GM18508 (cell line): ENCODE measurements at regions not wholly inside any gene's neighbourhood (a gene's known extent, or its start where the extent isn't known, plus 50 kb on each side); places are given as distances from the start of the nearest gene placed in this dataset.
"Not testable (repeated sequence)": the region's sequence is repeated elsewhere in the genome, so short reads cannot be mapped to it uniquely, and the experiment has no call there.

Source experiments
- ATAC-seq: cut with Tn5 transposase; IDR thresholded peaks from one replicate; pipeline ENCODE4 v1.9.1; 2021; ENCODE audit warnings: moderate number of reproducible peaks; ENCODE audit not compliant: insufficient read depth, unreplicated experiment

DNA sequence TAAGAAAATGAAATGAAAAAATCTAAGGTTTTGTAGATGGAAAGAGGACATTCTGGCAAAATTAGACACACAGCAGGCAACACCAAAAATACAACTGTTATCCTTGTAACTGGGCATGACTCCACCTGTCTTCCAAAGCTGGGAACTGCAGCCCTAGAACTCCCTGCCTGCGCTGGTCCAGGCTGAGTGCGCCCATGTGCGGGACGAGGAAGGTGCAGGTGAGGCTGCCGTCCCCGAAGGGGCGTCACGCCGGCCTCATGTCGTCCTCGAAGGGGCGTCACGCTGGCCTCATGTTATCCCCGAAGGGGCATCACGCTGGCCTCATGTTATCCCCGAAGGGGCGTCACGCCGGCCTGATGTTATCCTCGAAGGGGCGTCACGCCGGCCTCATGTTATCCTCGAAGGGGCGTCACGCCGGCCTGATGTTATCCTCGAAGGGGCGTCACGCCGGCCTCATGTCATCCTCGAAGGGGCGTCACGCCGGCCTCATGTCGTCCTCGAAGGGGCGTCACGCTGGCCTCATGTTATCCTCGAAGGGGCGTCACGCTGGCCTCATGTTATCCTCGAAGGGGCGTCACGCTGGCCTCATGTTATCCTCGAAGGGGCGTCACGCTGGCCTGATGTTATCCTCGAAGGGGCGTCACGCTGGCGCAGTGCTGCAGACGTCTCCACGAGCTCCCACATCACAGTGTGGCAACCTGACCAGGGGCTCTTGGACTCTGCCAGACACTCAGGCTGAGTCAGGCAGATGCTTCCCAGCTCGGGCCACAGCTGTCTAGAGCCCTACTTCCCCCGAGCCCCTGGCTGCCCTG lies 100.3 kb upstream of the SALL3 start:
- not testable (repeated sequence) for ATAC-seq

DNA sequence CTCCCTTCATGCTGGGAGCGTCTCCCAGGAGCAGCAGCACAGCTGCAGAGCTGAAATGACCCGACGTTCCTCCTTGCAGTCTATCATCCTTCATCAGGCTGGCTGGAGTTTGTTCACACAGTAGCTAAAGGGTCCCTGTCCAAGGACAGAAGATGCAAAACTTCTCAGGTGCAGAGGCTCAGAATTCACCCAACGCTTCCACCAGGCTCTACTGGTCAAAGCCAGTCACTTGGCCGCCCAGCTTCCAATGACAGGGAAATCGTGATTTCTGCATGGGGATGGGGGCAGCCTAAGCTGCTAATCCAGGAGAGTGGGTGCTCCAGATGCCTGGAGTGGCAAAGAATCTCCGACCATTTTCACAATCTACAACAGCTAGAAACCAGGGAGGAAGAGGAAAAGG lies 97.0 kb upstream of the SALL3 start:
- ATAC-seq: no peak

DNA sequence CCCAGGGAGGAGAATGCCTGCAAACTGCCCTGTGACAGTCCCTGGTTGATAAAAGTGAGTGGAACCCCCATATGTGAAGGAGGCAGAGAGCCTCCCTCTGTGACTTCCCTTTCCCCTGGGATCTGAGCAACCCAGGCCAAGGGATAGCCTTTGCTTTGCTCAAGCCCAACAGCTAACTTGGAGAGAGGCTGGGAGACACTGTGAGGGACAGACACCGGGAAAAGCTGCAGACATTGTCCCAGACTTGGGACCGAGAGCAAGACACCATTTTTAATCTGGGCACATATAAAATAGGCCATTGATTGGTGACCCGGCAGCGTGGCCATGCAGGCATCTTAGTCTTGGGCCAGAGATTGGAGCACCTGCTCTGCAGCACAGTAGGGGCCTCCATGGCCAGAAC lies 96.1 kb upstream of the SALL3 start:
- no peak for ATAC-seq

DNA sequence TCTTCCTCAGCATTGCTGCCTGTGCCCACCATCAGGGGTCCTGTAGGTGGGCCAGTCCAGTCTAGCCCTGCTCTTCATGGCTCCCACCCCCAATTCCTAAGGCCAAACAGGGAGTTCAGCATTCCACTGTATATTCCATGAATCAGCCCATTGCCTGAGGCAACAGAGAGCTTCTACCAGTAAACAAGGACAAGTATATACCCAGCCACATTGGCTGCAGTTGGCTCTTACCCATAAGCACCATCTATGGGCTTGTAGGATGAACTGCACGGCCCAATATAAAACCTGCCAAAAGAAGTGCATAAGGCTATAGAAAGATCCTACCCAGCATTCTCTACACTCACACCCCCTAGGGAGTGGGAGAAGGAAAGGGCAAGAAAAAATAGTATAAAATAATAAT lies 95.1 kb upstream of the SALL3 start:
- ATAC-seq: no peak

DNA sequence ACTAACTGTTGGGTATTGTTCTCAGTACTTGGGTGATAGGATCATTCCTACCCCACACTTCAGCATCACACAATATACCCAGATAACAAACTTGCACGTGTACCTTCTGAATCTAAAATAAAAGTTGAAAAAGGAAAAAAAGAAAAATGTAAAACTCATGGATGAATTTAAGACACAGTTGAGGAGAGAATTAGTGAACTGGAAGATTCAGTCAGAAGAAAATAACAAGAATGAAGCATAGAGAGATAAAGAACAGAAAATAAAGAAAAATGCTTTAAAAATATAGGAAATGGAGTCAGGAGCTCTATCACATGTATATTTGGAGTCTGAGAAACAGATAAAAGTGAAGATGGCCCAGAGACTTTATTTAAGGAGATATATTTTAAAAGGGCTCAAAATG lies 90.4 kb upstream of the SALL3 start:
- ATAC-seq: no peak

DNA sequence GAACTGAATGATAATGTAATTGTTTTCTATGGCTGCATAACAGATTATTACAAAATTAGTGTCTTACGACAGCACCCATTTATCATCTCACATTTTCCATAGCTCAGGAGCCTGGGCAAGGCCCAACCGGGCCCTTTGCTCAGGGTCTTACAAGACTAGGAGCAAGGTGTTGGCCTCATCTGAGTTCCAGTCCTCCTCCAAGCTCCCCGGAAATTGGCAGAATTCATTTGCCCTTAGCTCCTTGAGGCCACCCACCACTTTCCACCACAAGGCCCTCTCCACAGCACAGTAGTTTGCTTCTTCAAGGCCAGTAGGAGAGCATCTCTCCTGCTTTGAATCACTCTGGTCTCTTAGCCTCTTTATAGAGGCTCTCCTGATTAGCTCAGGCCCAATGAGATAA lies 89.2 kb upstream of the SALL3 start:
- ATAC-seq: no peak

DNA sequence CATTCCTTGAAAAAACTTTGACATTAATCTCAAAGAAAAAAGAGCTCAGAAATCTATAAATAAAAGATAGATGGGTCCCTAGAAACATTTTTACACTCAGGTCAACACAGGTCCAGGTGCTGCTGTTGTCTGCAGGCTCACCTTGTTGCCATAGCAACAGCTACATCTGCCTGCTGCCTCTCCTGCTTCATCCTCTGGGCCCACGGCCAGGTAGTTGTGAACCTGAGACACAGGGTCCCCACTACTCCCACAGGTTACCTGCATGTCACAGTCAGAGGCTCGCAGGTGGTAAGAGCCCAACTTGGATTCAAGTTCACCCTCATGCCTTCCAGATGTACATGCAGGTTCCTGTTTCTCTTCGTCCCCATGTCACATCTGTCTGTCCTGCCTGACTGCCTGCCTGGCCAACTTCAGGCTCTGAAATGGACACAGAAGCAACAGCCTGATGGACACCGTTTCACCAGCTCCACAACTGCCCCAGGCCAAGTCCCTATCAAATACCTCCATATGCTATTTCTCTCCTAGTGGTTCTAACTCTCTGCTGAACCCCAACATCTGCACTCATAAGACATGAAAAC lies 88.3 kb upstream of the SALL3 start:
- ATAC-seq: no peak

DNA sequence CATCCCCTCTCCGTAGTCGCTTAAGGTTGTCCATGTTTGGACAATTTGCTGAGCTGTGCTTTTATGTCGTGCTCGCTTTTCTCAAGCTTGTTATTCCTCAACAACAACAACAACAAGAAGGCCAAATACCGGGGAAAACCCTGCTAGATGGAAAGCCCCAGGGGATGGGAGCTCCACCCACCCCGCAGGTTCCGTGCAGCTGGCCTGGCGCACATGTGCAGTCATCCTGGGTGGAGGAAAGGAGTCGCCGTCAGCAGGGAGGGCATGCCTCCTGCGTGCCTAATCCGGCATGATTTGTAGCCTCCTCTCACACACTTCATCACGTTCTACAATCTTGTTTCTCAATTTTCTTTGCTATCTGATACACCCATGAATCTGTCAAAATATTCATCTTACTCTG lies 87.4 kb upstream of the SALL3 start:
- ATAC-seq: no peak

DNA sequence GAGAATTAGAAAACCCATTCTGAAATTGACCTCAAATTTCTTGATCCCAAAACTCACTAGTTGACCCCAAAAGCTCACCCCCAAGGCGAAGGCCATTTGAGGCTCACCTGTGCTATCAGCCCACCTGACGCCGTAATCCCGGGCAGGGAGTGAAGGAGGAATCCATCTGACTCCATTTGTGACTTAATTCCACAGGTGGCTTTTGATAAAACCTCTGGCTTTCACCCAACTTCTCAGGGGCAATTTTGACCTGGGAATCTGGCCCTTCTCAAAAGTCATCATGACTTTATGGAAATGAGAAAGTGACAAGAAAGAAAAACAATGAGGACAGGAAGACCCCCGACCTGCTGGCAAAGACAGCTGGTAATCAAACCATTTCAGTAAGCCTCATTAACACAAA lies 86.9 kb upstream of the SALL3 start:
- no peak for ATAC-seq

DNA sequence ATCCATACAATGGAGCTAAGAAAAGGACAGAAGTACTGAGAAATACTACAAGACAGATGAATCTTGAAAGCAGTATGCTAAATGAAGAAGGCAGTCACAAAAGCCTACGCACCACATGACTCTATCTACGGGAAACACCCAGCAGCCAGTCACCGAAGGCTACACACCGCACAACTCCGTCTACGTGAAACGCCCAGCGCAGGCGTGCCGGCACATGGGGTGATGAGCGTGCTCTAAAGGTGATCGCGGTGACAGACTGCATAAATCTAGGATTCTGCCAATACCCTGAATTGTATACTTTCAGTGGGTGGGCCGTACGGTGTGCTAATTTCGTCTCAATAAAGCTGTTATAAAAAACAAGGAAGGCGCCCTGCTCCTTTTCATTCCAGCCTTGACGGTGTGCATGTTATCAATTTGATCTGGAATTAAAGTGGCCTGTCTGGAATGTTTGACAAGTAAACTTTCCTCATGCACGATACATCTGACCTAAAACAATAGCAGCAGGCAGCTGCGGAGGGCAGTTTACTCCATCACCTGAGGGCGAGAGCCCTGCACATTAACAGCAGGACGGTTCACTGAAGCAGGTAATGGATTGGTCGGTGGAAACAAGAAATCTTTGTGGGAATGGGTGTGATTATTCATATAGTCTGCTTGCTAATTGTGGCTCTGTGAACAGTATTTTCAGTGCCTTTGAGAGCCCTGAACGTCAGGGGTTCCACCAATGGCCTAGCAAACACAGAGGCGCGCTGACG lies 86.2 kb upstream of the SALL3 start:
- no peak for ATAC-seq

DNA sequence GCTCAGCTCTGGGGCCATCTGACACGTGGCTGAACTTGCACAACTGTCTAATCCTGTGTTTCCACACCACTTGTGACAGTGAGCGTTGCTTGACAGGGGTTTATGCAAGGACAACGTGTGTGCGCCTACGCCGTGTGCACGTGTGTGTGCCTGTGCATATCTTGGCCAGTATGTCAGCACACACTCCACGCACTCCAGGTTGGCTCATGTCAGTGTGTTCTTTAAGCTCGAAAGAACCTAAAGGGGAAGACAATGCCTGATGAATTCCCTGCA lies 85.6 kb upstream of the SALL3 start:
- ATAC-seq: no peak

DNA sequence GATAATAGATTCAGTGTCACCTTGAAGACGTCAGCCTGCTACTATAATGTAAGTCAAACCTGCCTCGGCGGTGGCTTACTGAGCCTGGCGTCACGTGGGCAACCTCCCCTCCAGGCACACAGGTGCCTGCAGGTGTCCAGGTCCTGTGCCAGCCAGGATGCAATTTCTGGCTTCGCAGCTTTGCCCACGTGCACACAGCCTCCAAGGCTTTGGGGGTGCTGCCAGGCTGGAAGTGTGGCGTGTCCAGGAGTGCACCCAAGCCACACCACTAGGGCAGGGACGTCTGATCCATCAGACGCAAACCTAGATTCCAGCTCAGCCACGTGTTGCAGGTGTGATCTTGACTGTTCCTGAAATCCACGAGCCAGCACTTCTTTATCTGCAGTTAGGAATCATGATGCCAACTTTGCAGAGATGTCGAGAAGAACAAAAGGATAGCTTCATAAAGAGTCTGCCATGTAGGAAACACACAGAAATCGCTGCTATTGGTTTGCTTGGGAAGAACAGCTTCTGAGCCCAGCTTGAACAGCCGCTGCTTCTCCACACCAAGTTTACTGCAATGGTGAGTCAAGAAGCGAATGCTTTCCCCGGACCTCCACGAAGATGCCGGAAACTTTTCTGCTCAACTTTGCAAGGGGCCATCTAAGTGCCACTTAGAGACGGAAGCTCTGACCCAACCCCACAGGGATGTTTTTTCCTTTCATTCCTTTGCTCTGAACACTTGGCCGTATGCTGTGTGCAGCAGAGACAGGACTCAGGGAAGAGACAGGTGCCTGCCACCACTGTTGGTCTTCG lies 84.2 kb upstream of the SALL3 start:
- ATAC-seq: no peak

DNA sequence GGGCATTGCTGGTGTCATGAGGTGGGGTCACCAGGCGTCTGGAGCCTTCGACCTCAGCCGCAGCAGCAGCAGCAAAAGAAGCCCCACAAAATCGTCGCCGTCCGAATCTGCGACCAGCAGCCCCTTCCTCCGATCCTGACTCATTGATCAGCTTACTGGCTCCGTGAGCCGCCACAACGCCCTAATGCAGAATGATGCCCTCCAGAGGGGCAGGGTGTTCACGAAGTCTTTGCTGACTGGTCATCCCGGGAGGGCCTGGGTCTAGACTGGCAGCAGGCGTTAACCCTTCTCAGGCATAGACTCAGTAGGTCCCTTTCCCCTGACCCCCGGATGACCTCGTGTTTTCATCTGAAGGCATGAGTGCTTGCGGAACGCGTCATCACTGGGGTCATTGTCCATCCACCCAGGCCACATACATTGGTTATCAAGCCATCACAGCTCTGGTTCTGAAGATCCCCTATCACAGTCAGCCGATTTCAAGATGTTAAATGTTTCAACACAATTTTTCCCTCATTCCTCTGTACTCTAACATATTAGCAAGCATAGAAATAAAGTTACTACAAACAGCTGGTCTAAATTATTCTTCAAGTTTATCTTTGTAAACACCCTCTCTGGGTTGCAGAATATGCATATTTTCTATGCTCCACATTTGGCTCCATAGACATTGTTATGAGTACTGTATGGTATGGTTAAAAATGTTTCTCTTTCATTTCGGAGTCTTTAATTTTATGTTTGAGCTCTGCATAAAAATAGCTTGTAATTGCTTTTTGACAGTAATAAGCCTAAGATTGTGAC lies 83.3 kb upstream of the SALL3 start:
- ATAC-seq: no peak

DNA sequence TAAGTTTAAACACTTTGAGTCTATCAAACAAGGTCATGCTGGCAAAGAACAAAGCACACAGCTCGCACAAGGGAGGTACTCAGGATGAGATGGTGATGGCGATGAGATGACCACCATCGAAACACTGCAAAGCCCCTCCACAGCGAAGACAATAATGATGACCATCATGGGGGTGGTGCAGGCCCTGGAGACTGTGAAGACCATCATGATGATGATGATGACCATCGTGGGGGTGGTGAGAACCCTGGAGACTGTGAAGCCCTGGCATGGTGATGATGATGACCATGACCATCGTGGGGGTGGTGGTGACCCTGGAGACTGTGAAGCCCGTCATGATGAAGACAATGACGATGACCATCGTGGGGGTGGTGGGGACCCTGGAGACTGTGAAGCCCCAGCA lies 81.6 kb upstream of the SALL3 start:
- no peak for ATAC-seq

DNA sequence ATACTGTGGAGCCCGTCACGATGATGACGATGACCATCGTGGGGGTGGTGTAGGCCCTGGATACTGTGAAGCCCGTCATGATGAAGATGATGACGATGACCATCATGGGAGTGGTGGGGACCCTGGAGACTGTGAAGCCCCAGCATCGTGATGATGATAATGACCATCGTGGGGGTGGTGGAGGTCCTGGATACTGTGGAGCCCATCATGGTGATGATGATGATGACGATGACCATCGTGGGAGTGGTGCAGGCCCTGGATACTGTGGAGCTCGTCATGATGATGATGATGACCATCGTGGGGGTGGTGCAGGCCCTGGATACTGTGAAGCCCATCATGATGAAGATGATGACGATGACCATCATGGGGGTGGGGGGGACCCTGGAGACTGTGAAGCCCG lies 81.0 kb upstream of the SALL3 start:
- ATAC-seq: no peak

DNA sequence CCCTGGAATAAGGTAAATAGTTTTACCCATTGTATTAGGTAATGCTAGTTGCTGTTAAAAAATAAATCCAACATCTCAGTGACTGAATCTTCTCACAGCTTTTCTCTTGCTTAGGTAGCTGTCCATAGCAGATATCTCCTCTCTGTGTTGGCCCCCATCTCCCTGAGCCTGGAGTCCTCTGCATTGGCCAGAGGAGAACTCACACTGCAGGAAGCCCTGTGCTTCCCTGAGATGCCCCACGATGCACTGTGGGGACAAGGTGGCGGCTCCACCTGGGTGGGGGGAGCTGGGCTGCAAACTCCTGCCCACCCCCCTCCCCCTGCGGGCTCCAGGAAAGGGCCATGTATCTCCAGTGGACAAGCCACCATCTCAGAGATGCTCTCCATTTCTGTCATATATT lies 80.4 kb upstream of the SALL3 start:
- ATAC-seq: no peak

DNA sequence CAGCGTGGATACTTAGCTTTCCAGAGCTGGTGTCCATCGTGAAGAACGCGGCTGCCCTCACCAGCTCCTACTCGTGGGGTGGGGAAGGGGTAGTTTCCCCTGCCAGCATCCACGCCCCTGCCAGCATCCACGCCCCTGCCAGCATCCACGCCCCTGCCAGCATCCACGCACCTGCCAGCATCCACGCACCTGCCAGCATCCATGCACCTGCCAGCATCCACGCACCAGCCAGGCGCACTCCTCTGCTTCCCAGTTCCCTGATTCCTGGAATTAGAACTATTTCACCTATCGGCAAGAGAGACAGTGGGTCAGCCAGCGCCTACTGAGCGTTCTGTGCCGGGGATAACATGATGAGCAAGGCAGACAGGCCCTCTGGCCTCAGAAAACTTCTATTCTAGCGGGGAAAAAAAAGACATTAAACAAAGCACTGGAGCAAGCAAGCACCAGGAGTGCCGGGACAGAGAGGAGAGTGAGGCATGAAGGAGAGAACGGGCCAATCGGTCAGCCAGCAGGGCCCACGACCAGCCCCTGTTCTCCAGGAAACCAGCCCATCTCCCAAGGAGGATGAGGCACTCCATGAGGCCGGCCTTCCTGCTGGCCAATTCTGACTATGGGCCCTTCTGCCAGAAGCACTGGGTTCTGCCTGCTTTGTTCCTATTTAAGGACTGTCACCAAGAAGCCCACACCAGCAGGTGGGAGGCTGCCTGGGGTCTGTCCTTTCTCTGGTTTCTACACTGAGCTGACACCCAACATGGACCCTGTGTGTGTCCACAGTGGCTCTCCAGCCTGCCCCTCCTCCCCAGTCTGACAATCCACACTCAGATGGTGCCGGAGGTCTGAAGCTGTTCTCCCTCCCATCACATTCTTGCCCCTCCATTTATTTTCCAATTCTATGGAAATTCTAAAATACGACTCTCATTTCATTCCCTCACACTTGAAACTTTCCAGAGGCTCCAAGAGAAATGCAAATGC lies 78.4 kb upstream of the SALL3 start:
- ATAC-seq: no peak

DNA sequence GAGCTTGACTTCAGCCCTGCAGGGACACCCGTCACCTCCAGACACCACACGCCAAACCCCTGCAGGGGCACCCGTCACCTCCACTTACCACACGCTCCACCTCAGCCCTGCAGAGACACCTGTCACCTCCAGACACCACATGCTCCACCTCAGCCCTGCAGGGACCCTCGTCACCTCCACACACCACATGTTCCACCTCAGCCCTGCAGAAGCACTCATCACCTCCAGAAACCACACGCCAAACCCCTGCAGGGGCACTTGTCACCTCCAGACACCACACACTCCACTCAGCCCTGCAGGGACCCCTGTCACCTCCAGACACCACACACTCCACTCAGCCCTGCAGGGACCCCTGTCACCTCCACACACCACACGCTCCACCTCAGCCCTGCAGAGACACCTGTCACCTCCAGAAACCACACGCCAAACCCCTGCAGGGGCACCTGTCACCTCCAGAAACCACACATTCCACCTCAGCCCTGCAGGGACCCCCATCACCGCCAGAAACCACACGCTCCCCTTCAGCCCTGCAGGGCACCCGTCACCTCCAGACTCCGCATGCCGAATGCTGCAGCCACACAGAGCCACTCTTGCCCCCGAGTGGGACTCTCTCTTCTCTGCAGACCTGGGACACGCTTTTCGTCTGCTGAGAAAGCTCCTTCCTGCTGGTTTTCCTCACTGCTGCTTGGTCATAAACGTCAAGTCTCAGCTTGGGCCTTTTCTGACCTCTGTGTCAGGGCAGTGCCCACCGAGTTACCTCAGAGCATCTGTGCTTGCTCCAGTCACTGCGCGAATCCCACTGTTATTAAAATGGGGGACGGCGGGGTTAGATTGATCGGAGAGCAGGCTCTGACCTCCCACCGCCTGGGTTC lies 77.5 kb upstream of the SALL3 start:
- ATAC-seq: no peak
